ENCODE measurements at regions not wholly inside any gene's neighbourhood (a gene's known extent, or its start where the extent isn't known, plus 50 kb on each side); places are given as distances from the start of the nearest gene placed in this dataset.

DNA sequence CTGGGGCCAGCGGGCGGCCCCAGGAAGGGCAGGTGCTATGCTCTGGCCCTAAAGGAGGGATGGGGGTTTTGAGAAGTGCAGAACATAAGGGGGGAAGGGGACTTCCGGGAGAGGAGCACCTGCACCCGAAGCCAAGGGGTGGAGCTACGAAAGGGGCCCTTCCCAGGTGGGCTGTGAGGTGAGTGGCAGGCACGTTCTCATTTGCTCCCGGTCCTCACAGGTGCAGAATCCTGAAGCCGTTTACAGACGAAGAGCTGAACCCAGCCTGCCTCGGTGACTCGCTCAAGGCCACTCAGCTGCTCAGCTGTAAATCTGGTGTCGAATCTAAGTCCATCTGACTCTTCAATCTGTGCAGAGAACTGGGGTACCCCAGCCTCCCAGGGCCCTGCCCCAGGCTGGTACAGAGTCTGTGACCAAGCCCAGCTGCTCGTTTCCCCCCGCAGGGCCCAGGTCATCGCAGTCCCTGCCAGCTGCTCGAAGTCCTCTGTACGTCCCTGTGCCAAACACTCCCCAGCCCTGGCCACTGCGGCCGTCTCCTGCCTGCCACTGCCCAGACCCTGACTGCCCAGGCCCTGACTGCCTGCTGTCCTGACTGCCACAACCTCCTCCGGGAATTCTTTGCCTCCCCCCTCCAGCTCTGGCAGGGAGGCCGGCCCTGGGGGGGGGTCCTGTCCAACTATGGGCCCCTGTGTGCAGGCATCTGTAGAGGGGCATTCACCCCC lies 53.8 kb upstream of the RXRA start:
- Histone ChIP-seq H4K20me1 (replicated peaks; ENCODE audit: control insufficient read depth, extremely low read depth, insufficient read depth, low read length) (no peaks in the 10 kb centered on the region), H3K27me3 (ENCODE audit: control insufficient read depth in 2 of 2, insufficient read depth in 2 of 2, low read length in 2 of 2) (no peaks in the 10 kb centered on the region), H2AFZ (ENCODE audit: low read depth, low read length) (no peak overlapping the region), H3K79me2 (ENCODE audit: control insufficient read depth, insufficient read depth, low read length) (no peaks in the 10 kb centered on the region), H3K36me3 (ENCODE audit: control insufficient read depth in 2 of 2, extremely low read depth in 1 of 2, insufficient read depth in 2 of 2, low read length in 2 of 2) (no peaks in the 10 kb centered on the region), H3K4me3 (replicated peaks in 1 of 3; ENCODE audit: insufficient read depth in 1 of 3, low read depth in 1 of 3, low read length in 3 of 3) (no peak overlapping the region), H3K9me1 (replicated peaks; ENCODE audit: control insufficient read depth, extremely low read depth, insufficient read depth, low read length) (no peaks in the 10 kb centered on the region), H3K4me1 (ENCODE audit: control insufficient read depth, extremely low read depth, insufficient read depth, low read length) (no peaks in the 10 kb centered on the region), H3K4me2 (ENCODE audit: insufficient read depth, low read length) (no peak overlapping the region), H3K9ac (replicated peaks; ENCODE audit: extremely low read depth, insufficient read depth, low read length) (no peak overlapping the region), H3K27ac (ENCODE audit: insufficient read depth, low read depth, low read length) (no peak overlapping the region), H3K9me3 (replicated peaks; ENCODE audit: control insufficient read depth, insufficient read depth, low read length) (no peaks in the 10 kb centered on the region)
- no peak for FAIRE-seq
- intact Hi-C loops (cut with micrococcal nuclease) = no loop called here
- ChIA-PET POLR2A (no interaction called here), CTCF (no interaction called here)
- dilution Hi-C loops (cut with MboI; ENCODE audit: extremely low pct_ligation_motif_present, low sequenced_read_pairs) = no loop called here
- TF ChIP-seq JUN (IDR thresholded peaks at IDR 0.05; ENCODE audit: borderline replicate concordance, insufficient read depth, insufficient read length, low read depth) (no peak), GATA2 (IDR thresholded peaks at IDR 0.05; ENCODE audit: insufficient read depth, insufficient read length, low read depth, low read length) (no peak), POLR2AphosphoS5 (IDR thresholded peaks at IDR 0.05; ENCODE audit: insufficient read depth, low read depth, low read length) (no peak), MYC (IDR thresholded peaks at IDR 0.05; ENCODE audit: low read depth, low read length) (no peak), FOS (IDR thresholded peaks at IDR 0.05; ENCODE audit: borderline replicate concordance, insufficient read depth, low read length) (no peak), EZH2 (IDR thresholded peaks at IDR 0.05; ENCODE audit: borderline replicate concordance, low read depth, low read length, severe bottlenecking) (no peak), POLR2A (IDR thresholded peaks at IDR 0.05; ENCODE audit: low read depth, low read length) (no peak)
- TF ChIP-seq, protein P1, sequence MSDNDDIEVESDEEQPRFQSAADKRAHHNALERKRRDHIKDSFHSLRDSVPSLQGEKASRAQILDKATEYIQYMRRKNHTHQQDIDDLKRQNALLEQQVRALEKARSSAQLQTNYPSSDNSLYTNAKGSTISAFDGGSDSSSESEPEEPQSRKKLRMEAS (IDR thresholded peaks at IDR 0.05; ENCODE audit: insufficient read depth, insufficient read length) = no peak
- TF ChIP-seq, protein P2, sequence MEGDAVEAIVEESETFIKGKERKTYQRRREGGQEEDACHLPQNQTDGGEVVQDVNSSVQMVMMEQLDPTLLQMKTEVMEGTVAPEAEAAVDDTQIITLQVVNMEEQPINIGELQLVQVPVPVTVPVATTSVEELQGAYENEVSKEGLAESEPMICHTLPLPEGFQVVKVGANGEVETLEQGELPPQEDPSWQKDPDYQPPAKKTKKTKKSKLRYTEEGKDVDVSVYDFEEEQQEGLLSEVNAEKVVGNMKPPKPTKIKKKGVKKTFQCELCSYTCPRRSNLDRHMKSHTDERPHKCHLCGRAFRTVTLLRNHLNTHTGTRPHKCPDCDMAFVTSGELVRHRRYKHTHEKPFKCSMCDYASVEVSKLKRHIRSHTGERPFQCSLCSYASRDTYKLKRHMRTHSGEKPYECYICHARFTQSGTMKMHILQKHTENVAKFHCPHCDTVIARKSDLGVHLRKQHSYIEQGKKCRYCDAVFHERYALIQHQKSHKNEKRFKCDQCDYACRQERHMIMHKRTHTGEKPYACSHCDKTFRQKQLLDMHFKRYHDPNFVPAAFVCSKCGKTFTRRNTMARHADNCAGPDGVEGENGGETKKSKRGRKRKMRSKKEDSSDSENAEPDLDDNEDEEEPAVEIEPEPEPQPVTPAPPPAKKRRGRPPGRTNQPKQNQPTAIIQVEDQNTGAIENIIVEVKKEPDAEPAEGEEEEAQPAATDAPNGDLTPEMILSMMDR (IDR thresholded peaks at IDR 0.05; ENCODE audit: extremely low read depth in 1 of 2, insufficient read depth in 1 of 2, low read depth in 1 of 2, low read length in 2 of 2) = no peak
- no TSS peak for BruUV-seq (replicated peaks)
- no peak for DNase-seq (ENCODE audit: low read depth, low spot score)

All from endothelial cell of umbilical vein (primary cell).